ENCODE measurements at regions not wholly inside any gene's neighbourhood (a gene's known extent, or its start where the extent isn't known, plus 50 kb on each side); places are given as distances from the start of the nearest gene placed in this dataset.

DNA sequence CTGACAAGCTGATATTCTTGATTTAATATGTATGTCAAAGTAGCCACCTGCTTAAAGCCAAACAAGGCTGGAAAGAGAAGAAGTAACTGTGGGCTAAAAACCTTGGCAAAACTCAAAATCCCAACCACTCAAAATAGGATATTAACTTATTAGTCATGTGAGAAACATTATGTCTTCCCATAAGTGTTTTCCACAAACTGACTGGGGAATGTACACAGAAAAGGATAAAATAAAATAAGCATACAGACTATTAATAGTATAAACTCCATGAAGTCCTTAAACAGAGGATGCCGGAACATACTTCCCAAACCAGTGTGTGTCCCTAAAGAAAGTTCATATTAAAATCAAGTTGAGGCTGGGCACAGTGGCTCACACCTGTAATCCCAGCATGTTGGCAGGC, 263.7 kb upstream of the THBS1 start:
- H3K4me3 ChIP-seq (ENCODE audit: low read length) = no peak overlapping the region
- peaks cover 5% of the 10 kb centered on the region for H3K9me3 ChIP-seq (replicated peaks; ENCODE audit: low read length)
- H3K4me1 ChIP-seq (ENCODE audit: control insufficient read depth, insufficient read depth, low read length) = peaks cover 5% of the 10 kb centered on the region
- H3K4me2 ChIP-seq (ENCODE audit: low read length) = no peak overlapping the region
- no peaks in the 10 kb centered on the region for H3K27me3 ChIP-seq (ENCODE audit: control insufficient read depth, insufficient read depth, low read length)
- H3K9ac ChIP-seq (ENCODE audit: low read depth, low read length) = no peak overlapping the region
- no peaks in the 10 kb centered on the region for H3K36me3 ChIP-seq (ENCODE audit: insufficient read depth, low read length)

DNA sequence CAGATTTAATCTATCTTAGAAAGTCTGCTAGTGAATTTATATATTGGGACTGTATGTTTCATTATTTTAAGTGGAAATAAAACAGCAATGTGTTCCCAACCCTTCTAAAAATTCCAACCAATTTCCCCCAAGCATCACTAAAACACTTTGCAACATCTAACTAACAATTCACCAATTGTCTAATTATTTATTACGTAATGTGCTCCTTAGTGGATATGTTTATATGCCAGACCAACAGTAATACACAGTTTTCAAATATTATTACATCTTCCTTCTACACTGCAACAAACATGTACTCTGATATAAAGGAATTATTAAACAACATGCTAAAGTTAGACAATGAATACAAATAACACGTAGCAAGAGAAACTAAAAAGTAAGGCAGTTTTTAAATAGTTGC, 262.6 kb upstream of the THBS1 start:
- no peaks in the 10 kb centered on the region for H3K27me3 ChIP-seq (ENCODE audit: control insufficient read depth, insufficient read depth, low read length)
- H3K4me2 ChIP-seq (ENCODE audit: low read length) = no peak overlapping the region
- H3K9me3 ChIP-seq (replicated peaks; ENCODE audit: low read length) = peaks cover 5% of the 10 kb centered on the region
- no peaks in the 10 kb centered on the region for H3K36me3 ChIP-seq (ENCODE audit: insufficient read depth, low read length)
- H3K4me1 ChIP-seq (ENCODE audit: control insufficient read depth, insufficient read depth, low read length) = peaks cover 7% of the 10 kb centered on the region
- H3K9ac ChIP-seq (ENCODE audit: low read depth, low read length) = no peak overlapping the region
- no peak overlapping the region for H3K4me3 ChIP-seq (ENCODE audit: low read length)

DNA sequence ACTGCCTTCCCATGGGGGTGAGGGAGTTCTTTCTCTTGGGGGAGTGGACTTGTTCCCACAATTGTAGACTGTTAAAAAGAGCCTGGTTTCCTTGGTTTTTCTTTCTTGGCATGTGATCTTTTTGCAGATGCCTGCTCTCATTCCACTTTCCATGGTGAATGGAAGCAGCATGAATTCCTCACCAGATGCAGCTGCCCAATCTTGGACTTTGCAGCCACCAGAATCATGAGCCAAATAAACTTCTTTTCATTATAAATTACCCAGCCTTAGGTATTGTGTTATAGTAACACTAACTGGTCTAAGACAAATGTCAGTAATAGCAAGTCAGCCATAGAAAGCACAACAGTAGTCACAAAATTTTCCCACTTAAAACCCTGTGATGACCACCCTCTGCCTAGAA, 260.5 kb upstream of the THBS1 start:
- H3K9ac ChIP-seq (ENCODE audit: low read depth, low read length) = no peak overlapping the region
- no peaks in the 10 kb centered on the region for H3K27me3 ChIP-seq (ENCODE audit: control insufficient read depth, insufficient read depth, low read length)
- peaks cover 7% of the 10 kb centered on the region for H3K4me1 ChIP-seq (ENCODE audit: control insufficient read depth, insufficient read depth, low read length)

DNA sequence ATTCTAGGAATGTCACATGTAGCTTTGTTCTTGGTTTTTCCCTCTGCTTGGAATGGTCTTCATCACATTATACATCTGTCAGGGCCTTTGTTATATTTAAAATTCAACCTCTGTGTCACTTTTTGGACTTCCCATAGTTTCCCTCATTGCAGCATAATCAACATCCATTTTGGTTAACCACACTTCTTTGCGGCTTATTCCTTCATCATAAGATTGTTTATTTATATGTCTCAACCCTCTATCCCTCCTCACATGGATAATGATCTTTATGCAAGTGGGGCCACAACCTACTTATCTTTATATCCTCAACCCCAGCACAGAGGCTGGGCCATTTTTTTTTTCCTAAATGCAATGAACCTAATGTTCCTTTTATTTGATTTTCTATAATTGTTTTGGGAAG, 260.0 kb upstream of the THBS1 start:
- Histone ChIP-seq H3K9ac (ENCODE audit: low read depth, low read length) (no peak overlapping the region), H3K4me3 (ENCODE audit: low read length) (no peak overlapping the region), H3K4me2 (ENCODE audit: low read length) (no peak overlapping the region), H3K4me1 (ENCODE audit: control insufficient read depth, insufficient read depth, low read length) (peaks cover 7% of the 10 kb centered on the region), H3K9me3 (replicated peaks; ENCODE audit: low read length) (peaks cover 5% of the 10 kb centered on the region), H3K36me3 (ENCODE audit: insufficient read depth, low read length) (no peaks in the 10 kb centered on the region), H3K27me3 (ENCODE audit: control insufficient read depth, insufficient read depth, low read length) (no peaks in the 10 kb centered on the region)

More for the DNA sequence above, 260.5 kb upstream of the THBS1 start:
- Histone ChIP-seq H3K4me2 (ENCODE audit: low read length) (no peak overlapping the region), H3K36me3 (ENCODE audit: insufficient read depth, low read length) (no peaks in the 10 kb centered on the region), H3K9me3 (replicated peaks; ENCODE audit: low read length) (peaks cover 5% of the 10 kb centered on the region), H3K4me3 (ENCODE audit: low read length) (no peak overlapping the region)

DNA sequence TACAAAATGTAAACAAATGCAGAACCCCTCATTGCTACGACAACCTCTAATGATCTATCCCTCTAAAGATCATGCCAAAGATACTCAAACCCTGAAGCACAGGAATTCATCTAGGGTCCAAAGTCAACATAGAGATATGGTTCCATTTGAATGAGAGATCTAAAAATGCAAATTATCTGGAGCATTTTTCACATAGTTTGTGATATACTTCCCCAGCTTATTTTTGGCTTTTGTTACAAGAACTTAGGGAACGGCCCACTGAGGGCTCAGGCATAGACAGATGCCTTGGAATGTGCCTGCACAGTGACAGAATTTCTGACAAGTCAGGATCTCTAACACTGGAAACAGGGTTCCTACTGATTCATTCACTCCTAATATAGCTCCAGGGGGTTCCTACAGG, 258.9 kb upstream of the THBS1 start:
- H3K4me2 ChIP-seq (ENCODE audit: low read length) = no peak overlapping the region
- peaks cover 5% of the 10 kb centered on the region for H3K9me3 ChIP-seq (replicated peaks; ENCODE audit: low read length)
- H3K9ac ChIP-seq (ENCODE audit: low read depth, low read length) = no peak overlapping the region
- no peak overlapping the region for H3K4me3 ChIP-seq (ENCODE audit: low read length)
- peaks cover 7% of the 10 kb centered on the region for H3K4me1 ChIP-seq (ENCODE audit: control insufficient read depth, insufficient read depth, low read length)
- no peaks in the 10 kb centered on the region for H3K27me3 ChIP-seq (ENCODE audit: control insufficient read depth, insufficient read depth, low read length)
- no peaks in the 10 kb centered on the region for H3K36me3 ChIP-seq (ENCODE audit: insufficient read depth, low read length)

DNA sequence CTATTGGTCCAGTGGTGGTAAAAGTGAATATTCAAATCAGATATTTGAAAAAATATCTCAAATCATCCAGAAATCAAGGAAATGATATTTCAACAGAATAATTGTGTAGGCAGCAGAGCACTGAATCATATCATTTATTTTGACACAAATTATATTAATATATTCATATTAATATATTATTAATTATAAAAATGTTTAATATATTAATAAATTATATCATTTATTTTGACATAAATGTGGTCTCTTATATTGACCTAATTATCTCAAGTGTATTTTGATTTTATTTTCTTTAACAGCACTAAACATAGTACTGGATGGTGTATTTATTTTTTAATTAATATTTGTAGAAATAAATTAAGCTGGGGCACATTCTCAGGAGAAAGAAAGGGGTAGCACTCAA, 257.7 kb upstream of the THBS1 start:
- Histone ChIP-seq H3K4me3 (ENCODE audit: low read length) (no peak overlapping the region), H3K4me1 (ENCODE audit: control insufficient read depth, insufficient read depth, low read length) (peaks cover 7% of the 10 kb centered on the region), H3K4me2 (ENCODE audit: low read length) (no peak overlapping the region), H3K9ac (ENCODE audit: low read depth, low read length) (no peak overlapping the region), H3K36me3 (ENCODE audit: insufficient read depth, low read length) (no peaks in the 10 kb centered on the region), H3K9me3 (replicated peaks; ENCODE audit: low read length) (peaks cover 5% of the 10 kb centered on the region), H3K27me3 (ENCODE audit: control insufficient read depth, insufficient read depth, low read length) (no peaks in the 10 kb centered on the region)

DNA sequence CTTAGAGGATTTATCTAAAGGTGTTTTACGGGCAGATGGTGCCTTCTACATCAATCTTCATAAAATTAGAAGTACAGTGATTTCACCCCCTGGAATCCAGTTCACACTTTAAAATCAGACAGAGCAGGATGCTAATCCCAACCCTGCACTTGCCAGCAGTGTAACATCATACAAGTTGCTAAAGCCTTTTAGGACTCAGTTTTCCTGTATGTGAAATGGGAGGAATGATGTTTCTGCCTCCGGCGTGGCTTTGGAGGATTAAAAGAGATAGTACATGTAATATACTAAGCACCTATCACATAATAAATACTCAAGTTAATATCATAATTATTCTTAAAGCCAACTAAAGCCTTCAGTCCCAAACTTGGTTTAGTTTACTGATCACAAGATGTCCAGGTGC, 257.2 kb upstream of the THBS1 start:
- peaks cover 7% of the 10 kb centered on the region for H3K4me1 ChIP-seq (ENCODE audit: control insufficient read depth, insufficient read depth, low read length)
- no peak overlapping the region for H3K9ac ChIP-seq (ENCODE audit: low read depth, low read length)
- H3K27me3 ChIP-seq (ENCODE audit: control insufficient read depth, insufficient read depth, low read length) = no peaks in the 10 kb centered on the region
- H3K36me3 ChIP-seq (ENCODE audit: insufficient read depth, low read length) = no peaks in the 10 kb centered on the region
- no peak overlapping the region for H3K4me3 ChIP-seq (ENCODE audit: low read length)
- peaks cover 5% of the 10 kb centered on the region for H3K9me3 ChIP-seq (replicated peaks; ENCODE audit: low read length)
- H3K4me2 ChIP-seq (ENCODE audit: low read length) = no peak overlapping the region

DNA sequence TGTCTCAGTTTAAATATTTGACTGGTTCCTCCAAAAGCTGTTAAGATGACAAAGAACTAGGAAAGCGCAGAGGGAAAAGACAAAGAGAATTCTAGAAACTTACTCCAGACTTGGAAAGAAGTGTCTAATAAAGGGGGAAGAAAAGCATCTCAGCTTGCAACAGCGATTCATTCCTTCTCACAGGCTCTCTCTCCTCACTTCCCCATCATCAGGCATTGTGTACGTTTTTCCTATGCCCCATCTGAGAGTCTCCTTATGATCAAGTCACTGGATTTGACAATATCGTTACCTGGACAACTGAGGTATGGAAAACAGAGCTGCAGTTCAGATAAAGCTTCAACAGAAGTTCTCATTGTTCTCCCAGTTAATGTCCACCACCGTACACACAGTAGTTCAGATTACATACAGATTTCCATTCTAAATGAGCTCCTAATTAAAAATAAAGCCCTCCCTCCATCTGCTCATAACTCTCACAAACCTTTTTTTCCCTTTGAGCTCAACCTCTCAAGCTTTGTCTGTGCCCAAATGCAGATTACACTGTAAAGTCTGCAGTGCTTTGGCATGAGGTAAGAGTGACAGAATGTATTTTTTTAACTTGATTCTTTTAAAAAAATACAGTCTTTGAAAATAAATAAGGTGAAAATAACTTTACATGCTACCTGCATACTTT, 254.4 kb upstream of the THBS1 start:
- no peak overlapping the region for H3K9ac ChIP-seq (ENCODE audit: low read depth, low read length)
- H3K4me1 ChIP-seq (ENCODE audit: control insufficient read depth, insufficient read depth, low read length) = peaks cover 7% of the 10 kb centered on the region
- no peak overlapping the region for H3K4me2 ChIP-seq (ENCODE audit: low read length)
- H3K4me3 ChIP-seq (ENCODE audit: low read length) = no peak overlapping the region
- no peaks in the 10 kb centered on the region for H3K27me3 ChIP-seq (ENCODE audit: control insufficient read depth, insufficient read depth, low read length)
- no peaks in the 10 kb centered on the region for H3K36me3 ChIP-seq (ENCODE audit: insufficient read depth, low read length)
- H3K9me3 ChIP-seq (replicated peaks; ENCODE audit: low read length) = no peaks in the 10 kb centered on the region

DNA sequence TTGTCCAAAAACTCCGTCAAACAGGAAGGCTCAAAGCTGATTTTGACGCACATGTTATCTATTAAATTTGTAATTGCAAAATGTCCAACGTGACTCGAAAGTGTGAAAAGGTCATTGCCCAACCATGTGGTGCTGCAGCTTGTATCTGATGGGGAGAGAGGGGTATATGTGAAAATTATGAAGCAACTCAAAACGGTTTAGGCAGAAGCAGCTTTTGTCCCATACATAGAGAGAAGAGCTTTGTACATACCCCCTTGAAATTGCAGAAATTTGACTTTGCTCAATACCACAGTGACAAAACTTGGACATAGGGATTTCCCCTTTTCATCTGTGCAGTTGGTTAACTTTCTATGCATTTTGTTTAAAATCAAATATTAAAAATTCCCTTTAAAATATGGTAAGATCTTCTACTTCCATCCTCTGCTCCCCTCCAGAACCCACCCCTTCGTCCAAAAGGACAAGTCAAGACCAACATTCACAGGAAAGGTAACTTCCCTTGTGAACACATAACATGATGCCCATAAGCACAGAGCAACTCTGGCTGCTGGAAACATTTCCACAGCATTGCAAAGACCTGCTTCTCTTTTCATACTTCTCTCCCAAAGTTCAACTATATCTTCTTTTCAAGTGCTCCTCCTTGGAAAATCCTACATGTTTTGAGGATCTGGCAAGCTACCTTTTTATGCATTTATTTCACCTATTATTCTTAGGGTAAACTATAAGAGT, 253.7 kb upstream of the THBS1 start:
- no peak overlapping the region for H3K9ac ChIP-seq (ENCODE audit: low read depth, low read length)
- H3K9me3 ChIP-seq (replicated peaks; ENCODE audit: low read length) = no peaks in the 10 kb centered on the region
- peaks cover 3% of the 10 kb centered on the region for H3K4me1 ChIP-seq (ENCODE audit: control insufficient read depth, insufficient read depth, low read length)
- no peak overlapping the region for H3K4me3 ChIP-seq (ENCODE audit: low read length)
- no peaks in the 10 kb centered on the region for H3K27me3 ChIP-seq (ENCODE audit: control insufficient read depth, insufficient read depth, low read length)
- no peaks in the 10 kb centered on the region for H3K36me3 ChIP-seq (ENCODE audit: insufficient read depth, low read length)
- H3K4me2 ChIP-seq (ENCODE audit: low read length) = no peak overlapping the region

DNA sequence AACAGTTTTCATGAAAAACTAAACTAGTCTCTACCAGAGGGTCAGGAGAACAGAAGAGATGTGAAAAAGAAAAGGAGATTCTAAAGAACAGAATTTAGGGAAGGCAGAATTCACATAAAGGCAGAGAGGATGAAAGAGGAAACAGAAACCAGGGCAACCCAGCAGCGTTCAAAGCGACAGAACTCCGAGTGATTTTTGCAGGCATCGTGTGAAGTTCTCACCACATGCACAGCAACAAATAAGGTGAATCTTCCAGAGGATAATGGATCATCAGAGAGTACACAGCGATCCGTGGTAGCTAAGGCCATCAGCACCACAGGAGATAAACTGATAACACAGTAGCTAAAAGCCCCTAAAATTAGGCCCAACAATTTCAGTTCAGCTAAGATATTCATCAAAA, 250.8 kb upstream of the THBS1 start:
- Histone ChIP-seq H3K9ac (ENCODE audit: low read depth, low read length) (no peak overlapping the region), H3K27me3 (ENCODE audit: control insufficient read depth, insufficient read depth, low read length) (no peaks in the 10 kb centered on the region), H3K4me2 (ENCODE audit: low read length) (no peak overlapping the region), H3K36me3 (ENCODE audit: insufficient read depth, low read length) (no peaks in the 10 kb centered on the region), H3K4me1 (ENCODE audit: control insufficient read depth, insufficient read depth, low read length) (no peaks in the 10 kb centered on the region), H3K9me3 (replicated peaks; ENCODE audit: low read length) (no peaks in the 10 kb centered on the region), H3K4me3 (ENCODE audit: low read length) (no peak overlapping the region)

DNA sequence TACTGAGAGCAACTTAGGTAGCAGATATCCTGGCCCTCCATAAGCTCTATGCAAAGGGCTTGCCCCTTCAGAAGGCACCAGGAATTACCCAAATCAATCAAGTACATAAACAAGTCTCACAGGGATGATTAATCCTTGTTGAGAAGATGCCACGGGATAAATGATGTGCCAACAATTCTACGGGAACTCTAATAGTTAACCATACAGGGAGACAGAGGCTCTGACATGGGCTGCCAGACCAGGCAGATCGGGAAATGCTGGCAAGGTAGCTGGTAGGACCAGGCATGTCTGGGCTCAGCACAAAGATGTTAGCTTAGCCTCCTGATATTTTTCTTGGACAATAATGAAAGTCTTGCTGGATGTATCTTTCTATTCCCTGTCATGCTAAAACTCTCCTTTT, 249.3 kb upstream of the THBS1 start:
- H3K4me3 ChIP-seq (ENCODE audit: low read length) = no peak overlapping the region
- no peak overlapping the region for H3K4me2 ChIP-seq (ENCODE audit: low read length)
- H3K9ac ChIP-seq (ENCODE audit: low read depth, low read length) = no peak overlapping the region
- H3K4me1 ChIP-seq (ENCODE audit: control insufficient read depth, insufficient read depth, low read length) = no peaks in the 10 kb centered on the region
- H3K9me3 ChIP-seq (replicated peaks; ENCODE audit: low read length) = no peaks in the 10 kb centered on the region
- H3K27me3 ChIP-seq (ENCODE audit: control insufficient read depth, insufficient read depth, low read length) = no peaks in the 10 kb centered on the region
- no peaks in the 10 kb centered on the region for H3K36me3 ChIP-seq (ENCODE audit: insufficient read depth, low read length)

DNA sequence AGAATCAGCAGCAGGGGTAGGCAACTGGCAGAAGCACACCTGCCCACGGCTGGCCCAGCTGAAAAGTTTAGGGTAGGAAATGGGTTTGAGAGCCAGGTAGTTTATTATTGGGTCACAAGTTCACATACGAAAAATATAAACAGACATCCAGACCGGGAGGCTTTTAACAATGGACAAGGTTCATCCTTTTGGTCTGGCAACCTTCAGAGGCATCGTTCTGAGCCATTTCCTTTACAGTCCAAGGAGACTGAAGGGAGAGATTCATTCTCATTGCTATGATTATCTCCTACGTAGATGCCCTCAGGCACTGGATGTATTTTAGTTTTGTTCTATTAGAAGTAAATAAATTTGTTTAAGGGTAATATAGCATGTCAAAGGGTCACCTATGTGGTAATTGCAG, 248.0 kb upstream of the THBS1 start:
- no peaks in the 10 kb centered on the region for H3K36me3 ChIP-seq (ENCODE audit: insufficient read depth, low read length)
- H3K4me1 ChIP-seq (ENCODE audit: control insufficient read depth, insufficient read depth, low read length) = no peaks in the 10 kb centered on the region
- H3K9ac ChIP-seq (ENCODE audit: low read depth, low read length) = no peak overlapping the region

More for the DNA sequence above, 248.0 kb upstream of the THBS1 start:
- Histone ChIP-seq H3K27me3 (ENCODE audit: control insufficient read depth, insufficient read depth, low read length) (no peaks in the 10 kb centered on the region), H3K9me3 (replicated peaks; ENCODE audit: low read length) (no peaks in the 10 kb centered on the region), H3K4me3 (ENCODE audit: low read length) (no peak overlapping the region), H3K4me2 (ENCODE audit: low read length) (no peak overlapping the region)

Measured in skeletal muscle satellite cell (primary cell).